Mesothelial cell of epicardium (in vitro differentiated cells): ENCODE measurements at regions not wholly inside any gene's neighbourhood (a gene's known extent, or its start where the extent isn't known, plus 50 kb on each side); places are given as distances from the start of the nearest gene placed in this dataset.
"Not testable (repeated sequence)": the region's sequence is repeated elsewhere in the genome, so short reads cannot be mapped to it uniquely, and the experiment has no call there.

ENCODE experiments used
- DNase-seq, 2 experiments: peaks; one replicate each; pipeline ENCODE4 v3.0.0; 2021; ENCODE audit warnings: low spot score in 2 of 2; ENCODE audit not compliant: unreplicated experiment in 2 of 2
- H3K27ac Mint-ChIP-seq: 2 replicates; pipeline ENCODE4 v1.8.0; 2021; ENCODE audit warnings: mixed read lengths
- H3K27me3 Mint-ChIP-seq: 2 replicates; pipeline ENCODE4 v1.8.0; 2021; ENCODE audit warnings: low read depth, mixed read lengths
- H3K36me3 Mint-ChIP-seq: 2 replicates; pipeline ENCODE4 v1.8.0; 2021; ENCODE audit warnings: mixed read lengths
- H3K4me1 Mint-ChIP-seq: 2 replicates; pipeline ENCODE4 v1.8.0; 2021; ENCODE audit warnings: mixed read lengths
- H3K4me3 Mint-ChIP-seq: 2 replicates; pipeline ENCODE4 v1.8.0; 2021; ENCODE audit warnings: mild to moderate bottlenecking, moderate library complexity, mixed read lengths
- H3K9me3 Mint-ChIP-seq: 2 replicates; pipeline ENCODE4 v1.8.0; 2021; ENCODE audit warnings: mixed read lengths
- TF ChIP-seq, protein P1 (sequence below): fragments of 200-600 bp; sonication (generic); IDR thresholded peaks from one replicate; pipeline ENCODE4 v1.5.0; 2021; ENCODE audit warnings: antibody characterized with exemption; ENCODE audit not compliant: unreplicated experiment

DNA sequence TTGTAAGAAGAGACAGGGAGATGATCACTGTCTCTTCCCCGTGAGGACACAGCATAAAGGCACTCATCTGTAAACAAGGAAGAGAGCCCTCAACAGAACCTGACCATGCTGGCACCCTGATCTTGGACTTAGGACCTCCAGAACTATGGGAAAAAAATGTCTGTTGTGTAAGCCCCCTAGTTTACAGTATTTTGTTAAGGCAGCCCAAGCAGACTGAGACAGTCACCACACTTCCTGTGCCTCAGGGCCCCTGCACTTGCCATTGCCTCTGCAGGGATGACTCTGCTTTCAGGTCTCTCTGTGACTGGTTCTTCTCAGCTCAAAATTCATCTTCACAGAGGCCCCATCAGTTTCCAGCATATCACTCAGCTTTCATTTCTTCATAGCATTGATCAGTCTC is 372.1 kb downstream of the TLE1 start:
- Mint-ChIP-seq H3K4me3 (no peak overlapping the region), H3K4me1 (peaks cover 3% of the 10 kb centered on the region)
- no peak for DNase-seq

DNA sequence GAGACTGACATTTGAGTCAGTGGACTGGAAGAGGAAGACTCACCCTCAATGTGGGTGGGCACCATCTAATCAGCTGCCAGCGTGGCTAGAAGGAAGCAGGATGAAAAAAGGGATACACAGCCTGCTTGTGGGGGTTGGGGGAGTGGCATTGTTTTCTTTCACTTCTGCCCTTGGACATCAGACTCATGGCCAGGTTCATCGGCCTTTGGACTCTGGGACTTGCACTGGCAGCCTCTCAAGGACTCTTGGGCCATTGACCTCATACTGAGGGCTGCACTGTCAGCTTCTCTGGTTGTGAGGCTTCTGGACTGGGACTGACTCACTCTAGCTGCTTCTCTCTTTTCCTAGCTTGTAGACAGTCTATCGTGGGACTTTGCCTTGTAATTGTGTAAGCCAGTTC is 374.9 kb downstream of the TLE1 start:
- H3K9me3 Mint-ChIP-seq, result peaks cover 30% of the 10 kb centered on the region
- H3K4me1 Mint-ChIP-seq, result peaks cover 2% of the 10 kb centered on the region
- H3K36me3 Mint-ChIP-seq, result no peaks in the 10 kb centered on the region
- no peaks in the 10 kb centered on the region for H3K27me3 Mint-ChIP-seq
- DNase-seq, result no peak
- H3K4me3 Mint-ChIP-seq, result no peak overlapping the region
- TF ChIP-seq, protein P1, sequence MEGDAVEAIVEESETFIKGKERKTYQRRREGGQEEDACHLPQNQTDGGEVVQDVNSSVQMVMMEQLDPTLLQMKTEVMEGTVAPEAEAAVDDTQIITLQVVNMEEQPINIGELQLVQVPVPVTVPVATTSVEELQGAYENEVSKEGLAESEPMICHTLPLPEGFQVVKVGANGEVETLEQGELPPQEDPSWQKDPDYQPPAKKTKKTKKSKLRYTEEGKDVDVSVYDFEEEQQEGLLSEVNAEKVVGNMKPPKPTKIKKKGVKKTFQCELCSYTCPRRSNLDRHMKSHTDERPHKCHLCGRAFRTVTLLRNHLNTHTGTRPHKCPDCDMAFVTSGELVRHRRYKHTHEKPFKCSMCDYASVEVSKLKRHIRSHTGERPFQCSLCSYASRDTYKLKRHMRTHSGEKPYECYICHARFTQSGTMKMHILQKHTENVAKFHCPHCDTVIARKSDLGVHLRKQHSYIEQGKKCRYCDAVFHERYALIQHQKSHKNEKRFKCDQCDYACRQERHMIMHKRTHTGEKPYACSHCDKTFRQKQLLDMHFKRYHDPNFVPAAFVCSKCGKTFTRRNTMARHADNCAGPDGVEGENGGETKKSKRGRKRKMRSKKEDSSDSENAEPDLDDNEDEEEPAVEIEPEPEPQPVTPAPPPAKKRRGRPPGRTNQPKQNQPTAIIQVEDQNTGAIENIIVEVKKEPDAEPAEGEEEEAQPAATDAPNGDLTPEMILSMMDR, result no peak
- no peak overlapping the region for H3K27ac Mint-ChIP-seq

More for the DNA sequence above, 372.1 kb downstream of the TLE1 start:
- Mint-ChIP-seq H3K36me3 (no peaks in the 10 kb centered on the region), H3K27me3 (no peaks in the 10 kb centered on the region), H3K9me3 (peaks cover 28% of the 10 kb centered on the region), H3K27ac (no peak overlapping the region)
- TF ChIP-seq, protein P1, result no peak

DNA sequence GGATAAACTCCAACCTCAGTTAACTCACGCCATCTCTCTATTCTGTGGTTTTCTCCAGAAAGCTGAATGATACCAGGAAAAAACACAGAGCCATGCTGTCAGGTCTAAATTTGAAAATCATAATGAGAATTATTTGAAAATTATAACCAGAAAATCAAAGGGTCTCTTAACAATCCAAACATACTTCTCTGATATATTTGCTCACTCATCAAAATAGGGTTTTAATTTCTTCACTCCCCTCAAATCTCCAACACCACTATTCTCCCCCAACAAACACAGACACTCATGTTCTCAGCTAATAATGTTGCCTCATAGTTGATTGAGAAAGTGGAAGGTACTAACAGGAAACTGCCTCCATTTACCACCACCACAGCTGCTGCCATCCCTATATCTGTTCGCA is 375.5 kb downstream of the TLE1 start:
- H3K4me3 Mint-ChIP-seq, result no peak overlapping the region
- DNase-seq, result no peak
- TF ChIP-seq, protein P1, result no peak
- H3K27ac Mint-ChIP-seq, result no peak overlapping the region
- H3K4me1 Mint-ChIP-seq, result peaks cover 2% of the 10 kb centered on the region
- H3K36me3 Mint-ChIP-seq, result no peaks in the 10 kb centered on the region
- H3K27me3 Mint-ChIP-seq, result no peaks in the 10 kb centered on the region
- peaks cover 35% of the 10 kb centered on the region for H3K9me3 Mint-ChIP-seq

DNA sequence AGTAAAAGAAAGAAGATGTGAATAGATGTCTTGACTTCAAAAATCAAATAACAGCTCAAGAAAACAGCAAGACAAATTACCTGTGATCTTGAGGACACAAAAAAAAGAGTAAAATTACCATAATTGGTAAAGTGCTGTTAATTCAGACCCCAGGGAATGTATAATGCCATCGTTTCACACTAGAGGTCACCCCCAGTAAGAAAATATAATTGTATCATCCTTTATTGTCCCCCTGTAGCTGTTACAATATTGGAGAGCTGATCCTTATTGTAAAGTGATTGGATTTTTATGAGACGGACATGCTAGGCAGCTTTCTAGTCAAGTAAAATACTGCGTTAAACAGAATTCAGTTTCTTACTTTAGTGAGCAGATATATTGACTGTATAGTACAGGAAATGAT is 377.0 kb downstream of the TLE1 start:
- TF ChIP-seq, protein P1, result no peak
- DNase-seq, result no peak
- Mint-ChIP-seq H3K36me3 (no peaks in the 10 kb centered on the region), H3K4me1 (peaks cover 2% of the 10 kb centered on the region), H3K4me3 (no peak overlapping the region), H3K9me3 (peaks cover 33% of the 10 kb centered on the region), H3K27ac (no peak overlapping the region), H3K27me3 (no peaks in the 10 kb centered on the region)

- Mint-ChIP-seq H3K27ac (no peak overlapping the region), H3K36me3 (no peaks in the 10 kb centered on the region), H3K27me3 (no peaks in the 10 kb centered on the region), H3K4me3 (no peak overlapping the region), H3K9me3 (peaks cover 23% of the 10 kb centered on the region), H3K4me1 (peaks cover 5% of the 10 kb centered on the region)
- DNase-seq, result no peak
- TF ChIP-seq, protein P1, result no peak
Measured at GRCh38 chr9:81308404-81308803, 380.9 kb downstream of the TLE1 start.

DNA sequence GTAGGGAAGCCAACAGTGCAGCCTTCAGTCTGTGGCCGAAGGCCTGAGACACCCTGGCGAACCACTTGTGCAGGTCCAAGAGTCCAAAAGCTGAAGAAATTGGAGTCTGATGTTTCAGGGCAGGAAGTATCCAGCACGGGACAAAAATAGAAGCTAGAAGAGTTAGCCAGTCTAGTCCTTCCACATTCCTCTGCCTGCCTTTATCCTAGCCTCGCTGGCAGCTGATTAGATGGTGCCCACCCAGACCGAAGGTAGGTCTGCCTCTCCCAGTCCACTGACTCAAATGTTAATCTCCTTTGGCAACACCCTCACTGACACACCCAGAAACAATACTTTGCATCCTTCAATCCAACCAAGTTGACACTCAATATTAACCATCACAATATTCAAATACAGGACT is 381.6 kb downstream of the TLE1 start:
- not testable (repeated sequence) for H3K27ac Mint-ChIP-seq, DNase-seq, H3K36me3 Mint-ChIP-seq, H3K27me3 Mint-ChIP-seq, H3K4me1 Mint-ChIP-seq, H3K4me3 Mint-ChIP-seq
- H3K9me3 Mint-ChIP-seq, result peaks cover 27% of the 10 kb centered on the region
